HG02885 (cell line): ENCODE measurements at regions not wholly inside any gene's neighbourhood (a gene's known extent, or its start where the extent isn't known, plus 50 kb on each side); places are given as distances from the start of the nearest gene placed in this dataset.
"Not testable (repeated sequence)": the region's sequence is repeated elsewhere in the genome, so short reads cannot be mapped to it uniquely, and the experiment has no call there.

Source experiments
- ATAC-seq: cut with Tn5 transposase; IDR thresholded peaks from one replicate; pipeline ENCODE4 v1.9.1; 2021; ENCODE audit warnings: mild to moderate bottlenecking; ENCODE audit not compliant: unreplicated experiment, poor library complexity

- ATAC-seq = no peak
Measured at GRCh38 chr12:125346362-125346761, 281.1 kb downstream of the AACS start.

- no peak for ATAC-seq
Measured at GRCh38 chr12:125351788-125352187, 286.6 kb downstream of the AACS start.

GRCh38 chr12:125353002-125353401 is 287.8 kb downstream of the AACS start:
- not testable (repeated sequence) for ATAC-seq

GRCh38 chr12:125353871-125354270 is 288.6 kb downstream of the AACS start:
- ATAC-seq = no peak

- ATAC-seq = no peak
Measured at GRCh38 chr12:125355614-125356013, 290.4 kb downstream of the AACS start.

GRCh38 chr12:125356111-125356510 is 290.9 kb downstream of the AACS start:
- ATAC-seq = no peak

- no peak for ATAC-seq
Measured at GRCh38 chr12:125357561-125357960, 292.3 kb downstream of the AACS start.

- ATAC-seq = no peak
Measured at GRCh38 chr12:125360540-125360939, 295.3 kb downstream of the AACS start.

GRCh38 chr12:125371033-125371432 is 305.8 kb downstream of the AACS start:
- no peak for ATAC-seq

GRCh38 chr12:125372085-125372484 is 306.9 kb downstream of the AACS start:
- no peak for ATAC-seq

- no peak for ATAC-seq
Measured at GRCh38 chr12:125373375-125373774, 308.1 kb downstream of the AACS start.

- no peak for ATAC-seq
Measured at GRCh38 chr12:125376422-125376821, 311.2 kb downstream of the AACS start.

- ATAC-seq = no peak
Measured at GRCh38 chr12:125377093-125377492, 311.9 kb downstream of the AACS start.

GRCh38 chr12:125381373-125381772 is 316.1 kb downstream of the AACS start:
- no peak for ATAC-seq

GRCh38 chr12:125382926-125383325 is 317.7 kb downstream of the AACS start:
- ATAC-seq = no peak

- ATAC-seq = no peak
Measured at GRCh38 chr12:125386652-125387051, 321.4 kb downstream of the AACS start.

- no peak for ATAC-seq
Measured at GRCh38 chr12:125387206-125387605, 322.0 kb downstream of the AACS start.

GRCh38 chr12:125389061-125389697 is 323.9 kb downstream of the AACS start:
- no peak for ATAC-seq

GRCh38 chr12:125393569-125393968 is 328.3 kb downstream of the AACS start:
- ATAC-seq = no peak

GRCh38 chr12:125395583-125396215 is 330.5 kb downstream of the AACS start:
- ATAC-seq = no peak

GRCh38 chr12:125399489-125399888 is 334.3 kb downstream of the AACS start:
- no peak for ATAC-seq
